Liver (tissue), 8 donors: ENCODE measurements at regions not wholly inside any gene's neighbourhood (a gene's known extent, or its start where the extent isn't known, plus 50 kb on each side); places are given as distances from the start of the nearest gene placed in this dataset.

ENCODE experiments used
- DNase-seq: peaks from one replicate; pipeline ENCODE4 v3.0.0-alpha.2; 2017; ENCODE audit warnings: low spot score
- H3K27ac ChIP-seq, 2 donors: one replicate each; pipeline ENCODE4 v1.7.0; 2013; ENCODE audit warnings: inconsistent platforms in 2 of 2, low read length in 2 of 2, control low read depth in 1 of 2, low read depth in 1 of 2, mild to moderate bottlenecking in 1 of 2
- H3K27me3 ChIP-seq, 4 donors: one replicate each; pipeline versions ENCODE4 v1.6.1 to v1.7.0; 2013; ENCODE audit warnings: low read length in 3 of 4, inconsistent platforms in 1 of 4, mild to moderate bottlenecking in 1 of 4, moderate library complexity in 1 of 4; ENCODE audit not compliant: control insufficient read depth in 4 of 4, insufficient read depth in 4 of 4
- H3K36me3 ChIP-seq, 4 donors: one replicate each; pipeline versions ENCODE4 v1.6.1 to v1.7.0; 2013; ENCODE audit warnings: low read length in 3 of 4, mild to moderate bottlenecking in 3 of 4, low read depth in 1 of 4, moderate library complexity in 1 of 4; ENCODE audit not compliant: control insufficient read depth in 4 of 4, insufficient read depth in 3 of 4
- H3K4me1 ChIP-seq, 4 donors: one replicate each; pipeline versions ENCODE4 v1.6.1 to v1.7.0; 2013; ENCODE audit warnings: low read length in 3 of 4, mild to moderate bottlenecking in 3 of 4, moderate library complexity in 1 of 4; ENCODE audit not compliant: control insufficient read depth in 4 of 4, insufficient read depth in 4 of 4
- H3K4me3 ChIP-seq, 3 donors: one replicate each; pipeline versions ENCODE4 v1.6.1 to v1.7.0; 2013; ENCODE audit warnings: low read length in 3 of 3, control low read depth in 1 of 3, low read depth in 1 of 3, mild to moderate bottlenecking in 1 of 3
- H3K9ac ChIP-seq, 2 donors: one replicate each; pipeline ENCODE4 v1.7.0; 2013; ENCODE audit warnings: low read length in 2 of 2, mild to moderate bottlenecking in 2 of 2, moderate library complexity in 2 of 2, control low read depth in 1 of 2, low read depth in 1 of 2
- H3K9me3 ChIP-seq, 4 donors: one replicate each; pipeline versions ENCODE4 v1.6.1 to v1.7.0; 2013; ENCODE audit warnings: low read length in 3 of 4; ENCODE audit not compliant: control insufficient read depth in 4 of 4
- EGR1 ChIP-seq, 2 donors: IDR thresholded peaks; 2 replicates each; pipeline ENCODE4 v1.6.1; 2016 to 2018; ENCODE audit warnings: antibody characterized with exemption in 2 of 2, low read depth in 2 of 2
- GABPA ChIP-seq, 2 donors: IDR thresholded peaks in 1 of 2; conservative IDR thresholded peaks in 1 of 2; 2 replicates each; pipeline ENCODE4 v1.6.1; 2016; ENCODE audit warnings: antibody characterized with exemption in 2 of 2, mild to moderate bottlenecking in 1 of 2, moderate library complexity in 1 of 2
- HNF4A ChIP-seq, 2 donors: conservative IDR thresholded peaks; 2 replicates each; pipeline ENCODE4 v1.6.1; 2016; ENCODE audit warnings: antibody characterized with exemption in 2 of 2, mild to moderate bottlenecking in 2 of 2
- JUND ChIP-seq, 2 donors: IDR thresholded peaks; 2 replicates each; pipeline ENCODE4 v1.6.1; 2016; ENCODE audit warnings: antibody characterized with exemption in 2 of 2
- NR2F2 ChIP-seq: IDR thresholded peaks from 2 replicates; pipeline ENCODE4 v1.6.1; 2016; ENCODE audit warnings: antibody characterized with exemption
- RAD21 ChIP-seq, 2 donors: IDR thresholded peaks; 2 replicates each; pipeline ENCODE4 v1.6.1; 2016; ENCODE audit warnings: antibody characterized with exemption in 2 of 2, mild to moderate bottlenecking in 2 of 2
- RXRA ChIP-seq, 2 donors: IDR thresholded peaks; 2 replicates each; pipeline ENCODE4 v1.6.1; 2017 to 2018; ENCODE audit warnings: antibody characterized with exemption in 2 of 2, mild to moderate bottlenecking in 1 of 2
- SP1 ChIP-seq: IDR thresholded peaks from 2 replicates; pipeline ENCODE4 v1.6.1; 2018; ENCODE audit warnings: antibody characterized with exemption, mild to moderate bottlenecking
- TAF1 ChIP-seq: conservative IDR thresholded peaks from 2 replicates; pipeline ENCODE4 v1.6.1; 2016; ENCODE audit warnings: antibody characterized with exemption, mild to moderate bottlenecking
- WGBS: extraction: QIAGEN DNeasy Blood & Tissue Kit; methylation state at CpG from one replicate; pipeline ENCODE4 v1.1.7; 2013; 5-methylcytosine and 5-hydroxymethylcytosine counted together
- TF ChIP-seq, protein P1 (sequence below): IDR thresholded peaks from 2 replicates; pipeline ENCODE4 v1.6.1; 2016; ENCODE audit warnings: antibody characterized with exemption
- TF ChIP-seq, protein P2 (sequence below): IDR thresholded peaks from 2 replicates; pipeline ENCODE4 v1.6.1; 2016; ENCODE audit warnings: antibody characterized with exemption, mild to moderate bottlenecking
- TF ChIP-seq, protein P3 (sequence below): IDR thresholded peaks from 2 replicates; pipeline ENCODE4 v1.6.1; 2016; ENCODE audit warnings: antibody characterized with exemption
- TF ChIP-seq, protein P4 (sequence below): IDR thresholded peaks from 2 replicates; pipeline ENCODE4 v1.6.1; 2016; ENCODE audit warnings: antibody characterized with exemption
- TF ChIP-seq, protein P5 (sequence below): fragments of 150-350 bp; IDR thresholded peaks from 2 replicates; pipeline ENCODE4 v1.5.1; 2017; ENCODE audit warnings: improper control_type of control experiment, low read depth, low read length; ENCODE audit not compliant: missing input control
- donor health status: healthy.
- donor health status: healthy.
- donor health status: healthy.
- donor health status: healthy.
- donor health status: healthy.

DNA sequence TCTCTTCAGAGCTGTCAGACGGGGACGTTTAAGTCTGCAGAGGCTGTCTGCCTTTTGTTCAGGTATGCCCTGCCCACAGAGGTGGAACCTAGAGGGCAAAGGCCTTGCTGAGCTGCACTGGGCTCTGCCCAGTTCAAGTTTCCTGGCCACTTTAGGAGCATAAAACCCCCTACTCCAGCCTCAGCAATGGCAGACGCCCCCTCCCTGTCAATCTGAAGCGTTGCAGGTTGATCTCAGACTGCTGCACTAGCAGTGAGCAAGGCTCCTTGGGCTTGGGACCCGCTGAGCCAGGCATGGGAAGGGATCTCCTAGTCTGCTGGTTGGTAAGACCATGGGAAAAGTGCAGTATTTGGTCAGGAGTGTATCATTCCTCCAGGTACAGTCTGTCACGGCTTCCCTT lies 66.6 kb upstream of the TP53I11 start:
- no peaks in the 10 kb centered on the region for H3K9me3 ChIP-seq
- no peak overlapping the region for H3K27ac ChIP-seq
- H3K27me3 ChIP-seq, result no peaks in the 10 kb centered on the region
- H3K9ac ChIP-seq, result no peak overlapping the region
- DNase-seq, result no peak
- no peak overlapping the region for H3K4me3 ChIP-seq
- WGBS, result 58% methylated on average over 6 of the region's 6 CpGs
- H3K4me1 ChIP-seq, result peaks cover 0 to 3% (median 0%) of the 10 kb centered on the region in 4 donors
- TF ChIP-seq, protein P1, sequence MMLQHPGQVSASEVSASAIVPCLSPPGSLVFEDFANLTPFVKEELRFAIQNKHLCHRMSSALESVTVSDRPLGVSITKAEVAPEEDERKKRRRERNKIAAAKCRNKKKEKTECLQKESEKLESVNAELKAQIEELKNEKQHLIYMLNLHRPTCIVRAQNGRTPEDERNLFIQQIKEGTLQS, result no peak
- no peak for TF ChIP-seq EGR1 (IDR thresholded peaks at IDR 0.05; ENCODE audit: low read depth in 2 of 2)
- no peak for TF ChIP-seq RAD21 (IDR thresholded peaks at IDR 0.05)
- TF ChIP-seq, protein P2, sequence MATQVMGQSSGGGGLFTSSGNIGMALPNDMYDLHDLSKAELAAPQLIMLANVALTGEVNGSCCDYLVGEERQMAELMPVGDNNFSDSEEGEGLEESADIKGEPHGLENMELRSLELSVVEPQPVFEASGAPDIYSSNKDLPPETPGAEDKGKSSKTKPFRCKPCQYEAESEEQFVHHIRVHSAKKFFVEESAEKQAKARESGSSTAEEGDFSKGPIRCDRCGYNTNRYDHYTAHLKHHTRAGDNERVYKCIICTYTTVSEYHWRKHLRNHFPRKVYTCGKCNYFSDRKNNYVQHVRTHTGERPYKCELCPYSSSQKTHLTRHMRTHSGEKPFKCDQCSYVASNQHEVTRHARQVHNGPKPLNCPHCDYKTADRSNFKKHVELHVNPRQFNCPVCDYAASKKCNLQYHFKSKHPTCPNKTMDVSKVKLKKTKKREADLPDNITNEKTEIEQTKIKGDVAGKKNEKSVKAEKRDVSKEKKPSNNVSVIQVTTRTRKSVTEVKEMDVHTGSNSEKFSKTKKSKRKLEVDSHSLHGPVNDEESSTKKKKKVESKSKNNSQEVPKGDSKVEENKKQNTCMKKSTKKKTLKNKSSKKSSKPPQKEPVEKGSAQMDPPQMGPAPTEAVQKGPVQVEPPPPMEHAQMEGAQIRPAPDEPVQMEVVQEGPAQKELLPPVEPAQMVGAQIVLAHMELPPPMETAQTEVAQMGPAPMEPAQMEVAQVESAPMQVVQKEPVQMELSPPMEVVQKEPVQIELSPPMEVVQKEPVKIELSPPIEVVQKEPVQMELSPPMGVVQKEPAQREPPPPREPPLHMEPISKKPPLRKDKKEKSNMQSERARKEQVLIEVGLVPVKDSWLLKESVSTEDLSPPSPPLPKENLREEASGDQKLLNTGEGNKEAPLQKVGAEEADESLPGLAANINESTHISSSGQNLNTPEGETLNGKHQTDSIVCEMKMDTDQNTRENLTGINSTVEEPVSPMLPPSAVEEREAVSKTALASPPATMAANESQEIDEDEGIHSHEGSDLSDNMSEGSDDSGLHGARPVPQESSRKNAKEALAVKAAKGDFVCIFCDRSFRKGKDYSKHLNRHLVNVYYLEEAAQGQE, result no peak
- no peaks in the 10 kb centered on the region for H3K36me3 ChIP-seq

DNA sequence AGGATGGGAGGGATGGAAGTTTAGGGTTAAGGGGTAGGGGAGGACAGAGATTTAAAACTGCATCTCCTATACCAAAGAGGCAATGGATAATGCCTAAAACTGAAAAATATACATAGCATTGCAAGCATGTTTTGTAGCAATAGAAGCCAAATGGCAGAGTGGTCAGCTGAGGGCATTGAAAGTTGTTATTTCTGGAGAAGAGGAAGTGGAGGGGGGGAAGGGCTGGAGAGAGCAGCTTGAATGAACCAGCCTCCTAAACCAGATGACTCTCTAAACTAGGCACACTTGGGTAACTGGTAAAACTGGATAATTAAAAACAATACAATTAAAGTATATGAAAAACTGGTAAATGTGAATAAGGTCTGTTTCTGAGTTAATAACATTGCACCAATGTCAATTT lies 70.3 kb upstream of the TP53I11 start:
- DNase-seq, result no peak
- Histone ChIP-seq H3K36me3 (no peaks in the 10 kb centered on the region), H3K27ac (no peak overlapping the region), H3K27me3 (no peaks in the 10 kb centered on the region), H3K9ac (no peak overlapping the region), H3K4me1 (peaks cover 0 to 3% (median 0%) of the 10 kb centered on the region in 4 donors), H3K4me3 (no peak overlapping the region), H3K9me3 (no peaks in the 10 kb centered on the region)
- TF ChIP-seq RXRA (IDR thresholded peaks at IDR 0.05), result no peak
- no peak for TF ChIP-seq EGR1 (IDR thresholded peaks at IDR 0.05; ENCODE audit: low read depth in 2 of 2)
- TF ChIP-seq SP1, result no peak
- TF ChIP-seq, protein P3, sequence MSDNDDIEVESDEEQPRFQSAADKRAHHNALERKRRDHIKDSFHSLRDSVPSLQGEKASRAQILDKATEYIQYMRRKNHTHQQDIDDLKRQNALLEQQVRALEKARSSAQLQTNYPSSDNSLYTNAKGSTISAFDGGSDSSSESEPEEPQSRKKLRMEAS, result no peak
- TF ChIP-seq, protein P4, sequence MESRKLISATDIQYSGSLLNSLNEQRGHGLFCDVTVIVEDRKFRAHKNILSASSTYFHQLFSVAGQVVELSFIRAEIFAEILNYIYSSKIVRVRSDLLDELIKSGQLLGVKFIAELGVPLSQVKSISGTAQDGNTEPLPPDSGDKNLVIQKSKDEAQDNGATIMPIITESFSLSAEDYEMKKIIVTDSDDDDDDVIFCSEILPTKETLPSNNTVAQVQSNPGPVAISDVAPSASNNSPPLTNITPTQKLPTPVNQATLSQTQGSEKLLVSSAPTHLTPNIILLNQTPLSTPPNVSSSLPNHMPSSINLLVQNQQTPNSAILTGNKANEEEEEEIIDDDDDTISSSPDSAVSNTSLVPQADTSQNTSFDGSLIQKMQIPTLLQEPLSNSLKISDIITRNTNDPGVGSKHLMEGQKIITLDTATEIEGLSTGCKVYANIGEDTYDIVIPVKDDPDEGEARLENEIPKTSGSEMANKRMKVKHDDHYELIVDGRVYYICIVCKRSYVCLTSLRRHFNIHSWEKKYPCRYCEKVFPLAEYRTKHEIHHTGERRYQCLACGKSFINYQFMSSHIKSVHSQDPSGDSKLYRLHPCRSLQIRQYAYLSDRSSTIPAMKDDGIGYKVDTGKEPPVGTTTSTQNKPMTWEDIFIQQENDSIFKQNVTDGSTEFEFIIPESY, result no peak
- TF ChIP-seq NR2F2, result no peak
- TF ChIP-seq, protein P5, sequence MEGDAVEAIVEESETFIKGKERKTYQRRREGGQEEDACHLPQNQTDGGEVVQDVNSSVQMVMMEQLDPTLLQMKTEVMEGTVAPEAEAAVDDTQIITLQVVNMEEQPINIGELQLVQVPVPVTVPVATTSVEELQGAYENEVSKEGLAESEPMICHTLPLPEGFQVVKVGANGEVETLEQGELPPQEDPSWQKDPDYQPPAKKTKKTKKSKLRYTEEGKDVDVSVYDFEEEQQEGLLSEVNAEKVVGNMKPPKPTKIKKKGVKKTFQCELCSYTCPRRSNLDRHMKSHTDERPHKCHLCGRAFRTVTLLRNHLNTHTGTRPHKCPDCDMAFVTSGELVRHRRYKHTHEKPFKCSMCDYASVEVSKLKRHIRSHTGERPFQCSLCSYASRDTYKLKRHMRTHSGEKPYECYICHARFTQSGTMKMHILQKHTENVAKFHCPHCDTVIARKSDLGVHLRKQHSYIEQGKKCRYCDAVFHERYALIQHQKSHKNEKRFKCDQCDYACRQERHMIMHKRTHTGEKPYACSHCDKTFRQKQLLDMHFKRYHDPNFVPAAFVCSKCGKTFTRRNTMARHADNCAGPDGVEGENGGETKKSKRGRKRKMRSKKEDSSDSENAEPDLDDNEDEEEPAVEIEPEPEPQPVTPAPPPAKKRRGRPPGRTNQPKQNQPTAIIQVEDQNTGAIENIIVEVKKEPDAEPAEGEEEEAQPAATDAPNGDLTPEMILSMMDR, result no peak
- TF ChIP-seq, protein P2, result no peak
- TF ChIP-seq HNF4A (conservative IDR thresholded peaks at IDR 0.05), result no peak
- TF ChIP-seq, protein P1, result no peak
- TF ChIP-seq TAF1, result no peak
- TF ChIP-seq JUND (IDR thresholded peaks at IDR 0.05), result no peak
- no peak for TF ChIP-seq GABPA (IDR thresholded peaks at IDR 0.05 in 1 of 2, conservative IDR thresholded peaks at IDR 0.05 in 1 of 2)
- TF ChIP-seq RAD21 (IDR thresholded peaks at IDR 0.05), result no peak
